OCI-M2 (cell line): ENCODE measurements at regions not wholly inside any gene's neighbourhood (a gene's known extent, or its start where the extent isn't known, plus 50 kb on each side); places are given as distances from the start of the nearest gene placed in this dataset.
"Not testable (repeated sequence)": the region's sequence is repeated elsewhere in the genome, so short reads cannot be mapped to it uniquely, and the experiment has no call there.

Source experiments
- DNase-seq: peaks from one replicate; lab custom pipeline; 2025; ENCODE audit not compliant: unreplicated experiment; lab: John Stamatoyannopoulos, UW

- no peak for DNase-seq
Observed at GRCh38 chr2:144825331-144826020, 305.6 kb upstream of the ZEB2 start.

GRCh38 chr2:144824306-144825080 lies 304.6 kb upstream of the ZEB2 start:
- DNase-seq, result no peak

- DNase-seq, result no peak
Observed at GRCh38 chr2:144822966-144823365, 303.0 kb upstream of the ZEB2 start.

- no peak for DNase-seq
Observed at GRCh38 chr2:144812288-144812687, 292.4 kb upstream of the ZEB2 start.

GRCh38 chr2:144801766-144802165 lies 281.8 kb upstream of the ZEB2 start:
- no peak for DNase-seq

GRCh38 chr2:144801325-144801724 lies 281.4 kb upstream of the ZEB2 start:
- DNase-seq, result no peak

- no peak for DNase-seq
Observed at GRCh38 chr2:144798989-144799388, 279.1 kb upstream of the ZEB2 start.

- no peak for DNase-seq
Observed at GRCh38 chr2:144798034-144798433, 278.1 kb upstream of the ZEB2 start.

- DNase-seq, result no peak
Observed at GRCh38 chr2:144796936-144797335, 277.0 kb upstream of the ZEB2 start.

- DNase-seq, result no peak
Observed at GRCh38 chr2:144796164-144796563, 276.2 kb upstream of the ZEB2 start.

GRCh38 chr2:144785253-144785652 lies 265.3 kb upstream of the ZEB2 start:
- no peak for DNase-seq

GRCh38 chr2:144780983-144781382 lies 261.1 kb upstream of the ZEB2 start:
- DNase-seq, result no peak

GRCh38 chr2:144776766-144777165 lies 256.8 kb upstream of the ZEB2 start:
- DNase-seq, result no peak

GRCh38 chr2:144774809-144775208 lies 254.9 kb upstream of the ZEB2 start:
- DNase-seq, result no peak

GRCh38 chr2:144771348-144771747 lies 251.4 kb upstream of the ZEB2 start:
- DNase-seq, result no peak

GRCh38 chr2:144770616-144771230 lies 250.8 kb upstream of the ZEB2 start:
- DNase-seq, result no peak

GRCh38 chr2:144760939-144761338 lies 241.0 kb upstream of the ZEB2 start:
- not testable (repeated sequence) for DNase-seq

- DNase-seq, result no peak
Observed at GRCh38 chr2:144759746-144760145, 239.8 kb upstream of the ZEB2 start.

- not testable (repeated sequence) for DNase-seq
Observed at GRCh38 chr2:144758196-144758595, 238.3 kb upstream of the ZEB2 start.

GRCh38 chr2:144753416-144753815 lies 233.5 kb upstream of the ZEB2 start:
- DNase-seq, result no peak

GRCh38 chr2:144751142-144751905 lies 231.4 kb upstream of the ZEB2 start:
- no peak for DNase-seq
